H9 (cell line): ENCODE measurements at regions not wholly inside any gene's neighbourhood (a gene's known extent, or its start where the extent isn't known, plus 50 kb on each side); places are given as distances from the start of the nearest gene placed in this dataset.

Experiments used
- DNase-seq: peaks from one replicate; pipeline ENCODE4 v3.0.0-alpha.2; 2017
- H2AFZ ChIP-seq: one replicate; pipeline ENCODE4 v1.6.1; 2013; ENCODE audit warnings: mild to moderate bottlenecking, low read length, control low read depth, moderate library complexity
- H2AK5ac ChIP-seq: 2 replicates; pipeline ENCODE4 v1.6.1; 2013; ENCODE audit warnings: low read length, control low read depth, mixed read lengths; ENCODE audit not compliant: insufficient read length
- H2BK120ac ChIP-seq: one replicate; pipeline ENCODE4 v1.6.1; 2013; ENCODE audit warnings: low read depth, mild to moderate bottlenecking, low read length, control low read depth, inconsistent platforms; ENCODE audit not compliant: poor library complexity, severe bottlenecking
- H2BK12ac ChIP-seq: 2 replicates; pipeline ENCODE4 v1.6.1; 2013; ENCODE audit warnings: low read length, control low read depth, mixed read lengths, low read depth; ENCODE audit not compliant: insufficient read length
- H2BK15ac ChIP-seq: 2 replicates; pipeline ENCODE4 v1.6.1; 2013; ENCODE audit warnings: low read depth, low read length, control low read depth
- H2BK20ac ChIP-seq: one replicate; pipeline ENCODE4 v1.6.1; 2013; ENCODE audit warnings: low read depth, mild to moderate bottlenecking, low read length, control low read depth, inconsistent platforms; ENCODE audit not compliant: poor library complexity, severe bottlenecking
- H2BK5ac ChIP-seq: 2 replicates; pipeline ENCODE4 v1.6.1; 2013; ENCODE audit warnings: low read length, control low read depth, mixed read lengths; ENCODE audit not compliant: insufficient read length
- H3K14ac ChIP-seq: 2 replicates; pipeline ENCODE4 v1.6.1; 2013; ENCODE audit warnings: low read length, control low read depth; ENCODE audit not compliant: insufficient read depth
- H3K18ac ChIP-seq: 2 replicates; pipeline ENCODE4 v1.6.1; 2013; ENCODE audit warnings: low read depth, mild to moderate bottlenecking, mixed read lengths, low read length, control low read depth; ENCODE audit not compliant: insufficient read length
- H3K23ac ChIP-seq: 2 replicates; pipeline ENCODE4 v1.6.1; 2013; ENCODE audit warnings: low read length, control low read depth, mixed read lengths, low read depth; ENCODE audit not compliant: insufficient read length
- H3K23me2 ChIP-seq: 2 replicates; pipeline ENCODE4 v1.6.1; 2013; ENCODE audit warnings: low read depth, mild to moderate bottlenecking, mixed read lengths, low read length, control low read depth; ENCODE audit not compliant: insufficient read length, poor library complexity, severe bottlenecking
- H3K27ac ChIP-seq: 2 replicates; pipeline ENCODE4 v1.5.1; 2013; ENCODE audit warnings: low read length, control low read depth, mixed read lengths, low read depth; ENCODE audit not compliant: insufficient read length
- H3K27me3 ChIP-seq: 2 replicates; pipeline ENCODE4 v1.6.1; 2013; ENCODE audit warnings: low read length, control low read depth, inconsistent platforms; ENCODE audit not compliant: insufficient read depth
- H3K4ac ChIP-seq: 2 replicates; pipeline ENCODE4 v1.6.1; 2013; ENCODE audit warnings: low read depth, mild to moderate bottlenecking, control low read depth, inconsistent platforms, low read length, moderate library complexity
- H3K4me1 ChIP-seq: 2 replicates; pipeline ENCODE4 v1.6.1; 2013; ENCODE audit warnings: low read length, control low read depth, inconsistent platforms; ENCODE audit not compliant: insufficient read depth
- H3K4me2 ChIP-seq: 2 replicates; pipeline ENCODE4 v1.6.1; 2013; ENCODE audit warnings: low read length, control low read depth, mixed read lengths; ENCODE audit not compliant: insufficient read length, insufficient read depth
- H3K56ac ChIP-seq: 2 replicates; pipeline ENCODE4 v1.6.1; 2013; ENCODE audit warnings: low read depth, mild to moderate bottlenecking, mixed read lengths, low read length, control low read depth; ENCODE audit not compliant: insufficient read length
- H3K79me1 ChIP-seq: 2 replicates; pipeline ENCODE4 v1.6.1; 2013; ENCODE audit warnings: low read depth, mild to moderate bottlenecking, moderate library complexity, low read length, control low read depth, inconsistent platforms; ENCODE audit not compliant: insufficient read depth, poor library complexity, severe bottlenecking
- H3K79me2 ChIP-seq: 2 replicates; pipeline ENCODE4 v1.6.1; 2013; ENCODE audit warnings: low read length, control low read depth, inconsistent platforms; ENCODE audit not compliant: insufficient read depth
- H3K9ac ChIP-seq: 2 replicates; pipeline ENCODE4 v1.6.1; 2013; ENCODE audit warnings: low read length, control low read depth, mixed read lengths; ENCODE audit not compliant: insufficient read length; ENCODE audit errors: extremely low read depth
- H3K9me3 ChIP-seq: one replicate; pipeline ENCODE4 v1.6.1; 2013; ENCODE audit warnings: low read depth, low read length, inconsistent platforms; ENCODE audit not compliant: control insufficient read depth
- H3T11ph ChIP-seq: one replicate; pipeline ENCODE4 v1.6.1; 2013; ENCODE audit warnings: mild to moderate bottlenecking, low read length, control low read depth, inconsistent platforms
- H4K20me1 ChIP-seq: one replicate; pipeline ENCODE4 v1.6.1; 2013; ENCODE audit not compliant: control insufficient read depth, insufficient read length, insufficient read depth
- H4K5ac ChIP-seq: 2 replicates; pipeline ENCODE4 v1.6.1; 2013; ENCODE audit warnings: low read depth, mild to moderate bottlenecking, mixed read lengths, low read length, control low read depth; ENCODE audit not compliant: insufficient read length
- H4K8ac ChIP-seq: replicated peaks from 2 replicates; pipeline ENCODE4 v1.6.1; 2013; ENCODE audit warnings: low read length, control low read depth, mixed read lengths, low read depth; ENCODE audit not compliant: insufficient read length
- H4K91ac ChIP-seq: 2 replicates; pipeline ENCODE4 v1.6.1; 2013; ENCODE audit warnings: low read depth, mild to moderate bottlenecking, moderate library complexity, mixed read lengths, low read length, control low read depth; ENCODE audit not compliant: insufficient read length
- H3K27ac Mint-ChIP-seq, 3 experiments: 2 replicates in 2 of 3; 3 replicates in 1 of 3; pipeline ENCODE4 v1.8.0; 2020 to 2021; ENCODE audit warnings: mixed read lengths in 3 of 3, mild to moderate bottlenecking in 1 of 3, moderate library complexity in 1 of 3
- H3K27me3 Mint-ChIP-seq: 2 replicates; pipeline ENCODE4 v1.8.0; 2021; ENCODE audit warnings: low read depth, mild to moderate bottlenecking, moderate library complexity, mixed read lengths
- H3K36me3 Mint-ChIP-seq, 3 experiments: 2 replicates in 2 of 3; 3 replicates in 1 of 3; pipeline ENCODE4 v1.8.0; 2020 to 2021; ENCODE audit warnings: low read depth in 3 of 3, mixed read lengths in 3 of 3; ENCODE audit not compliant: insufficient read depth in 1 of 3
- H3K4me1 Mint-ChIP-seq, 2 experiments: 2 replicates each; pipeline ENCODE4 v1.8.0; 2020; ENCODE audit warnings: mixed read lengths in 2 of 2
- H3K4me3 Mint-ChIP-seq, 2 experiments: 2 replicates in 1 of 2; 3 replicates in 1 of 2; pipeline ENCODE4 v1.8.0; 2020 to 2021; ENCODE audit warnings: mild to moderate bottlenecking in 2 of 2, mixed read lengths in 2 of 2, moderate library complexity in 1 of 2
- H3K9me3 Mint-ChIP-seq, 2 experiments: 2 replicates in 1 of 2; 3 replicates in 1 of 2; pipeline ENCODE4 v1.8.0; 2020; ENCODE audit warnings: mild to moderate bottlenecking in 2 of 2, mixed read lengths in 2 of 2, moderate library complexity in 1 of 2
- CTCF ChIP-seq: fragments of 200-600 bp; sonication (generic); conservative IDR thresholded peaks from 3 replicates; pipeline ENCODE4 v1.8.0; 2021; ENCODE audit warnings: antibody characterized with exemption, mild to moderate bottlenecking
- WGBS: extraction: QIAGEN DNeasy Blood & Tissue Kit; methylation state at CpG from one replicate; pipeline ENCODE4 v1.1.7; 2013; ENCODE audit warnings: missing lambda C conversion rate, low lambda C conversion rate, mixed read lengths; ENCODE audit not compliant: insufficient read length; ENCODE audit errors: extremely low coverage; 5-methylcytosine and 5-hydroxymethylcytosine counted together

GRCh38 chr14:43141636-43142191 lies 1365.4 kb downstream of the FSCB start:
- Histone ChIP-seq H4K5ac (no peak overlapping the region), H3K23me2 (no peaks in the 10 kb centered on the region), H3K4ac (no peak overlapping the region), H2BK5ac (no peak overlapping the region), H2BK15ac (no peak overlapping the region), H3T11ph (no peak overlapping the region), H2BK12ac (no peak overlapping the region), H2AK5ac (no peak overlapping the region), H3K27me3 (no peaks in the 10 kb centered on the region), H3K9me3 (no peaks in the 10 kb centered on the region), H3K4me1 (no peaks in the 10 kb centered on the region), H4K91ac (no peak overlapping the region), H3K9ac (no peak overlapping the region), H3K79me2 (no peaks in the 10 kb centered on the region), H3K23ac (no peak overlapping the region), H2BK120ac (no peak overlapping the region), H3K14ac (peak overlapping the region; percentile 47; the same call in 1 of the 2 replicates), H3K79me1 (no peaks in the 10 kb centered on the region), H3K18ac (no peak overlapping the region), H3K4me2 (no peak overlapping the region), H2AFZ (no peak overlapping the region), H2BK20ac (no peak overlapping the region), H3K27ac (no peak overlapping the region), H3K56ac (no peak overlapping the region), H4K20me1 (no peaks in the 10 kb centered on the region), H4K8ac (no peak overlapping the region)
- H3K4me1 Mint-ChIP-seq, result no peaks in the 10 kb centered on the region
- H3K36me3 Mint-ChIP-seq, result peaks cover 0 to 7% (median 3%) of the 10 kb centered on the region in 3 experiments; a peak in 2 of 7 replicates
- peak overlapping the region in 1 of 3 experiments; percentile 21; a peak in 2 of 7 replicates for H3K27ac Mint-ChIP-seq
- H3K9me3 Mint-ChIP-seq, result peaks cover 3 to 6% of the 10 kb centered on the region in 2 experiments; a peak in 4 of 5 replicates
- no CpG with 5 or more reads among the region's 17 CpGs for WGBS
- TF ChIP-seq CTCF, result no peak
- no peaks in the 10 kb centered on the region for H3K27me3 Mint-ChIP-seq
- peak; percentile 23 for DNase-seq
- no peak overlapping the region for H3K4me3 Mint-ChIP-seq
